Large intestine (tissue), 3 donors: ENCODE measurements at regions not wholly inside any gene's neighbourhood (a gene's known extent, or its start where the extent isn't known, plus 50 kb on each side); places are given as distances from the start of the nearest gene placed in this dataset.

Source experiments
- DNase-seq, 2 donors: peaks; one replicate each; pipeline versions ENCODE4 v3.0.0 to v3.0.0-alpha.2; 2013
- H3K27ac ChIP-seq: one replicate; pipeline ENCODE4 v1.5.1; 2013; ENCODE audit warnings: low read length
- H3K27me3 ChIP-seq: 2 replicates; pipeline ENCODE4 v1.6.1; 2013; ENCODE audit warnings: low read length; ENCODE audit not compliant: control insufficient read depth, insufficient read depth
- H3K36me3 ChIP-seq: 2 replicates; pipeline ENCODE4 v1.6.1; 2013; ENCODE audit warnings: low read length; ENCODE audit not compliant: control insufficient read depth, insufficient read depth
- H3K4me1 ChIP-seq: one replicate; pipeline ENCODE4 v1.6.1; 2013; ENCODE audit warnings: low read length; ENCODE audit not compliant: control insufficient read depth, insufficient read depth
- H3K4me3 ChIP-seq: one replicate; pipeline ENCODE4 v1.5.1; 2013; ENCODE audit warnings: low read length
- H3K9me3 ChIP-seq: one replicate; pipeline ENCODE4 v1.6.1; 2013; ENCODE audit warnings: mild to moderate bottlenecking, low read depth, low read length, moderate library complexity; ENCODE audit not compliant: control insufficient read depth
- WGBS: methylation state at CpG from one replicate; pipeline ENCODE4 v1.1.5; 2013; ENCODE audit warnings: low lambda C conversion rate; ENCODE audit not compliant: insufficient coverage; 5-methylcytosine and 5-hydroxymethylcytosine counted together

DNA sequence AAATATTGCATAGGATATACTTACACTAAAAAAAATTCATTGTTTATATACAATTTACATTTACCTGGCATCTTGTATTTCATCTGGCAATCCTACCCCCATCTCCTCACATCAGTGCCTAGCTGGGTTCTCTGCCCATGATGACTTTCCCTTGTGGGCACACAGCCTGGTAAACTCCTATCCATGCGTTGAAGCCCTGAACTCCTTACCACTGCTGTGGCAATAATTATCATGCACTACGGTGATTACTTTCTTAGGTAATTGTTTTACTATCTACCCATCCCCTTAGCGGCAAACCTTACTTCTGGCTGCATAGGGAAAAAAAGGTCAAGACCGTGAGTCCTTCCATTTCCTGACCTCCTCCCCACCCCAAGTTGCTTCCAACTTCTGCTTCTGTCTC lies 63.6 kb upstream of the DAB2IP start:
- Histone ChIP-seq H3K27me3 (peaks cover 19% of the 10 kb centered on the region), H3K9me3 (no peaks in the 10 kb centered on the region)

DNA sequence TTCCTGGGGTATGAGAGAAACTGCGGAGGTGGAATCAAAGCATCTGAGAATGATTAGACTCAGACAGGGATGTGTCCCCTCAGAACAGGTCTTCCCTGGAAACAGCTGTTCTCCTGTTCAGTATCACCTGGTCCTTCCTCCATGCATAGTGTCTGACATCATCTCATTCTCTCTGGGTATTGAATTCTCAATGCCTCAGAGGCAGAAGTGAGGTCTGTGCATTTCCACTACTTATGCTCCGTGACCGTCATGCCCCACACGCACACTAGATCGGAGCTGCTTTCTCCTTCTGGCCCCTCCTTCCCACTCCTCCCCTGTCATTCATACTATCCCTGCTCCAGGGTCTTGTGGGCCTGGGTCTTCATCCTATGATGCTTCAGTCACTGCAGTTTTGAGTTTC lies 61.4 kb upstream of the DAB2IP start:
- Histone ChIP-seq H3K4me3 (no peak overlapping the region), H3K4me1 (no peaks in the 10 kb centered on the region), H3K36me3 (no peaks in the 10 kb centered on the region), H3K27ac (no peak overlapping the region), H3K27me3 (peaks cover 19% of the 10 kb centered on the region), H3K9me3 (no peaks in the 10 kb centered on the region)
- DNase-seq, result no peak
- WGBS, result no CpG with 5 or more reads among the region's 5 CpGs

More for the DNA sequence above, 63.6 kb upstream of the DAB2IP start:
- H3K27ac ChIP-seq, result no peak overlapping the region
- DNase-seq, result no peak
- H3K36me3 ChIP-seq, result no peaks in the 10 kb centered on the region
- no peaks in the 10 kb centered on the region for H3K4me1 ChIP-seq
- WGBS, result no CpG with 5 or more reads among the region's 4 CpGs
- H3K4me3 ChIP-seq, result no peak overlapping the region

DNA sequence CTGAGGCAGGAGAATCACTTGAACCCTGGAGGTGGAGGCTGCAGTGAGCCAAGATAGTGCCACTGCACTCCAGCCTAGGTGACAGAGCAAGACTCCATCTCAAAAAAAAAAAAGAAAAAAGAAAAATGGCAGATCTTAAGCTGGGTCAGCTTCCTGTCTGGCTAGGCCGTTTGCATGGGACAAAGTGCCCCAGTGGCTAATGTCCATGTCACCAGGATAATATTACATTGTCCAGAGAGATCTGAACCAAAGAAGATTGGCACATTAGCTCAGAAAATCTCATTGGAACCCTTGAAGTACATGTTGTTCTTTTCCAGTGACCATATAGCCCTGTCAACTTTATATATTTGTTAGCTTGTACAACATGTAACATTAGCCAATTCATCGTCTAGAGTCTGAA lies 59.2 kb upstream of the DAB2IP start:
- no CpG with 5 or more reads among the region's 2 CpGs for WGBS

DNA sequence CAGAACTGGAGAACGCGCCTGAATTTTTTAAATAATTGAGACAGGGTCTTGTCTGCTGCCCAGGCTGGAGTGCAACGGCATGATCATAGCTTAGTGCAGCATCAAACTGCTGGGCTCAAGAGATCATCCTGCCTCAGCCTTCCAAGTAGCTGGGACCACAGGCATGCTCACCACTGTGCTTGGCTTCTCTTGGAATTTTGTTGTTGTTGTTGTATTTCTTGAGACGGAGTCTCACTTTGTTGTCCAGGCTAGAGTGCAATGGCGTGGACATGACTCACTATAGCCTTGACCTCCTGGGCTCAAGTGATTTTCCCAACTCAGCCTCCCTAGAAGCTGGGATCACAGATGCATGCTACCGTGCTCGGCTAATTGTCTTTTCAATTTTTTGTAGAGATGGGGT lies 58.4 kb upstream of the DAB2IP start:
- peaks cover 17% of the 10 kb centered on the region for H3K27me3 ChIP-seq
- H3K4me3 ChIP-seq, result no peak overlapping the region
- no peaks in the 10 kb centered on the region for H3K36me3 ChIP-seq
- no peak for DNase-seq
- 100% methylated on average over 2 of the region's 7 CpGs for WGBS
- no peak overlapping the region for H3K27ac ChIP-seq
- H3K9me3 ChIP-seq, result peaks cover 5% of the 10 kb centered on the region
- peaks cover 4% of the 10 kb centered on the region for H3K4me1 ChIP-seq

More for the DNA sequence above, 59.2 kb upstream of the DAB2IP start:
- Histone ChIP-seq H3K27ac (no peak overlapping the region), H3K27me3 (peaks cover 17% of the 10 kb centered on the region), H3K4me1 (no peaks in the 10 kb centered on the region), H3K4me3 (no peak overlapping the region), H3K9me3 (peaks cover 4% of the 10 kb centered on the region), H3K36me3 (no peaks in the 10 kb centered on the region)
- no peak for DNase-seq

DNA sequence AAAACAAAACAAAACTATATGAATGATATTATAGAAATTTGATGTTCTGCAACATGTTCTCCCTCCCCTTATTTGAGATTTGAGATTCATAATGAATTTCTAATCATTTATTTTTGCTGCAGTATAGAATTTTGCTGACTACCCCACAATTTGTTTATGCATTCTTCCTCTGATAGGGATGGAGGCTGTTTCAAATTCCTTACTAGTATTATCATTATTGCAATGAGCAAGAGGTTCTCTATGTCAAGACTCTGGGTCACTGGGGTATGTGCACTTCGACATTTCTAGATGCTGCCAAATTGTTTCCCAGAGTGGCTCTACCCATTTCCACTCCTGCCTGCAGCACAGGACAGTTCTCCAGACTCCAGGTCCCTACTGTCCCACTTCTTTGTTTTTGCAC lies 54.9 kb upstream of the DAB2IP start:
- Histone ChIP-seq H3K4me3 (no peak overlapping the region), H3K9me3 (peaks cover 5% of the 10 kb centered on the region), H3K36me3 (no peaks in the 10 kb centered on the region), H3K27me3 (peaks cover 25% of the 10 kb centered on the region), H3K4me1 (peaks cover 20% of the 10 kb centered on the region), H3K27ac (no peak overlapping the region)
- no peak for DNase-seq
- WGBS, result no CpG with 5 or more reads among the region's 1 CpG

DNA sequence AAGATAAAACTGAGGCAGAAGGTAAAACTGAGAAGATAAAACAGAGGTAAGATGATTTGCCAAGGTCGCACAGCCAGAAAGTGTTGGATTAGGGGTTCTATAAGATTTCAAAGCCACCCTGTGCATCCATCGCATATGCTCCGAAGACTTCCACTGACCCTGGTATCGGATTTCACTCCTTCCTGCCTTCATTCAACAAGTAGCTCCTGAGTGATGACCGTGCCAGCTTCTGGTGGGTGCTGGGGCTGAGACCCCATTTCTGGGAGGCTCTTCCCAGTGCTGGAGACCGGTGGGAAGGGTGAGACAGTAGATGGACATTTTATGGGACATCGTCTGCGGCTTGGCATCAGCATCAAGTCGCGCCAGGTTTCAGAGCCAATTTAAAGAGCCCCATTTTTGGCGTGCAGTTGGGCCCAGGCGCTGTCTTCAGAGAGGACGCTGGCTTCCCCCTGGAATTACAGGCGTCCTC lies 53.7 kb upstream of the DAB2IP start:
- WGBS, result 100% methylated on average over 1 of the region's 14 CpGs
- Histone ChIP-seq H3K4me3 (peak overlapping the region; percentile 29), H3K27me3 (peaks cover 25% of the 10 kb centered on the region), H3K4me1 (peaks cover 20% of the 10 kb centered on the region), H3K36me3 (no peaks in the 10 kb centered on the region), H3K9me3 (peaks cover 5% of the 10 kb centered on the region), H3K27ac (peak overlapping the region; percentile 76)
- no peak for DNase-seq

DNA sequence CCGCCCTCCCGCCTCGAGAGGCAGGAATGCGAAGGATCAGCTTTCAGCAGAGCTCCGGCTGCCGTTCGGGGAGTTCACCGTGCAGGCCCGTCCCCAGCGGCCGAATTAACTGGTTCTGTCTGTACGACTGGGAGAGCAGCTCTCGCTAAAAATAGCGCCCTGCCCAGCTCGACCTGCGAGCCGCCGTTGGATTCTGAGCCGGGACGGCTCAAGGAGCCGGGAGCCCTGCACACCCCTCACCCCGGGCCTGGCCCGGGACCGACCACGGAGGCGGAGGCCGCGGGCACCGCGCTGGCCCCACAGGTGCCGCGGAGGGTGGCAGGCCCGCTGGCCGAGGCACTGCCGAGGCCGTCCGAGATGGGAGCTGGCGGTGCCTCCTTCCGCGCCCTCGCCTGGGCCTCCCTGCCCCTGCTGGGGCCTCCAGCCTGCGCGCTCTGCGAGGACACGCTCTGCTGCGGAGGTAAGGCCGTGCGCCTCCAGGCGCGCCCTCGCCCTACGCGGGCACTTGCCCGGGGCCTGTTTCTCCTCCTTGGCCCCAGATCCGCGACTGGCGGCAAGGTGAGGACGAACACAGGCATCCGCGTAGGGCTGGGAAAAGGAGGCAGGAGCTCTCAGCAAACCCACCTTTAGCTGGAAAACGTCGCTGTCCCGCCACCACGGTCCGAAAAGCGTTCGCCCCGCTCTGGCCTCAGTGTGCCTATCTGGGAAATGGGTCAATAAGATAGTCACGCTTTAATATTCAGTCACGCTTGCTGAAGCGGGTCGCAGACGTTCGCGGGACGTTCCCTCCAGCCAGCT lies 53.1 kb upstream of the DAB2IP start:
- Histone ChIP-seq H3K4me1 (peaks cover 20% of the 10 kb centered on the region), H3K9me3 (peaks cover 5% of the 10 kb centered on the region), H3K27me3 (peaks cover 25% of the 10 kb centered on the region), H3K36me3 (no peaks in the 10 kb centered on the region), H3K27ac (peak overlapping the region; percentile 76), H3K4me3 (peak overlapping the region; percentile 48)
- DNase-seq, result peak; percentile 71 to 86
- no CpG with 5 or more reads among the region's 76 CpGs for WGBS

DNA sequence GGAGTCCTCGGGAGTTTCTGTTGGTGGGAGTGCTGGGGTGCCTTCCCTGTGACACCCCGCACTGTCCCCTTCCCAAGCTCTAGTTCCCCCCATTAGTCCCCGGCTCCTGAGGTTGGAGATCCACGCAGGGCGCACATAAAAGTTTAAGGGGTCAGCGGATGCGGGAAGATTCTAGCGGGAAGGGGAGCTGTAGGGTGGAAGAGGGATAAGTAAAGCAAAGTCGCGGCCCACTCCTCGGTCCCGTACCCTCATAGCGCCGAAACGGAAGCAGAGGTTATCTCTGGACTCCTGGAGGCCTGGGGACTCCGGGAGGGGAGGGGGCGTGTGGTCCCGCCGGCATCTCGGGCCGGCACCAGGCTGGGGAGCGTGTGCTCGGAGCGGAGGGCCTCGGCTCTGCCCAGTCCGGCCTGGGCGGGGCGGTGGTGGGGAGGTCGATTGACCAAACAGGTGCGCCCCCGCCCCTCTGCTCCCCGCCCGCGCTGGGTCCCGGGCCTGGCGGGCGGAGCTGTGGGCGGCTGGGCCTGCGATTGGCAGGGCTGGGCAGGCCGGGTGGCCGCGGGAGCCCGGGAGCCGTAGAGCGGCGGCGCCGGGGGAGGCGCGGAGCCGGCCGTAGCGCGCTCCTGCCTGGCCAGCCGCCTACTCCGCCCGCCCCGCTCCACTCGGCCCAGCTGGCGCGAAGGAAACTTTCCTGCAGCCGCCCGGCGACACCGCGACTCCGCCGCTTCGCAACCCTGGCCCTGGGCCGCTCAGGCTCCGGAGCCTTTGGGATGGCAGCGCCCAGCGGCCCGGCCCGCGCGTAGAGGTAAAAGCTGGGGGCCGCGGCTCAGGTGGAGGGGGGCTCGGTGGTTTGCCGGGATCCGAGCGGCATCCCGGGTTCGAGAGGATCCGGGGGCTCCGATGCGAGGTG lies 52.2 kb upstream of the DAB2IP start:
- H3K9me3 ChIP-seq, result peaks cover 5% of the 10 kb centered on the region
- peaks cover 25% of the 10 kb centered on the region for H3K27me3 ChIP-seq
- DNase-seq, result peak in 1 of 2 donors; percentile 65
- H3K4me1 ChIP-seq, result peaks cover 20% of the 10 kb centered on the region
- H3K27ac ChIP-seq, result peak overlapping the region; percentile 76
- H3K4me3 ChIP-seq, result peak overlapping the region; percentile 48
- H3K36me3 ChIP-seq, result no peaks in the 10 kb centered on the region
- no CpG with 5 or more reads among the region's 88 CpGs for WGBS

DNA sequence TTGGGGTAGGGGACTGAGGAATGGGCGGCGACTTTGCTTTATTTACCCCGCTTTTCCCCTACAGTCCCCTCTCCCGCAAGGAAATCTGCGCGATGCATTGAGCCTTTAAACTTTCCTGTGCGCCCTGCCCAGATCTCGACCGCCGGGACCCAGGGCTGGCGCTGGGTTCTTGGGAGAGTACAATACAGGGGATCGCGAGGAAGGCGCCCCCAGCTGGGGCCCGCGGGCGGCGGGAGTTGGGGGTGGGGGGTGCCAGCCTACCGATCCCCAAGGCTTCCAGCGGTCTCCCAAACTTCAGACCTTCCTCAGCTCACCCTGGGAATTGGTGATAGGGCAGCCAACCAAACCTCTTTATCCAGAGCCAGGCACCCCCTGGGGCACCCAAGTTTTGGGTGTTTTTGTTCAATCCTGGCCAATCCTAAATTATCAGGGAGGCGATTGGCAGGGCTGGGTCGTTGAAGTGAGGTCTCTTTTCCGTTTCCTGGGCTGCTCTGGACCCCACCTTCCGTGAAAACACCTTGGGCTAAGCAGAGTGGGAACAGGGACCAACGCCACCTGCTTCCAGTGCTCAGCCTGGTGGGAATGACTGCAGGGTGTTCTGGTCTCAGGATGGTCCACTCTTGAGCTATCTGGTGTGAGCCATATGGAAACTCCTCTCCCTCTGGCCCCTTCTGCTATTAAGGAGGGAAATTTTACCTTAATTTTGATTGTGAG lies 51.4 kb upstream of the DAB2IP start:
- Histone ChIP-seq H3K4me1 (peaks cover 22% of the 10 kb centered on the region), H3K9me3 (peaks cover 5% of the 10 kb centered on the region), H3K4me3 (peak overlapping the region; percentile 48), H3K27ac (no peak overlapping the region), H3K27me3 (peaks cover 25% of the 10 kb centered on the region), H3K36me3 (no peaks in the 10 kb centered on the region)
- 13% methylated on average over 3 of the region's 25 CpGs for WGBS
- no peak for DNase-seq

DNA sequence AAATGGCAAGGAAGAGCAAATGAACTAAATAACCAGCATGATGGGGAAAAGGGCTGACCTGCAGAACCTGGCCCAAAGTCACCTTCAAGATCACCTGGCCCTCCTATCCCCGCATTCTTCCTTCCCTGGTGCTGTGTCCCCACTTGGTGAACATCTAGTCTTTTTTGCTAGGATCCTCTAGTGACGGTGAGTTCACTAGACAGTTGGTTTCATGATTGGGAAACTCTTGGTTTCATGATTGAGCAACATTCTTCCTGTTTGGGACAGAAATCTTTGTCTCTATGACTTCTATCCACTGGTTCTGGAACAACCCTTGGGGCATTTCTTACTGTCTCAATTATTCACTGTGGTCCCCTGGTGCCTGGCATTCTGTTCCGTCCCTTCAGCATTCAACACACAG lies 50.2 kb upstream of the DAB2IP start:
- Histone ChIP-seq H3K36me3 (no peaks in the 10 kb centered on the region), H3K27ac (no peak overlapping the region), H3K4me3 (no peak overlapping the region), H3K9me3 (peaks cover 5% of the 10 kb centered on the region), H3K4me1 (peaks cover 22% of the 10 kb centered on the region), H3K27me3 (peaks cover 25% of the 10 kb centered on the region)
- DNase-seq, result no peak
- WGBS, result no CpG with 5 or more reads among the region's 3 CpGs
